Neural cell (in vitro differentiated cells): ENCODE measurements at regions not wholly inside any gene's neighbourhood (a gene's known extent, or its start where the extent isn't known, plus 50 kb on each side); places are given as distances from the start of the nearest gene placed in this dataset.
A peak's percentile ranks its signal among the peaks of the same experiment; 100 is the strongest.

Experiments
- H2AFZ ChIP-seq: fragments of 200-600, 300-800 bp; sonication (generic), shearing (Covaris generic); 2 replicates; pipeline ENCODE4 v1.6.0; 2014; ENCODE audit warnings: low read depth, mild to moderate bottlenecking, antibody characterized with exemption, low read length, moderate library complexity
- H3F3A ChIP-seq: fragments of 200-600 bp; shearing (Covaris generic); 2 replicates; pipeline ENCODE4 v1.6.1; 2016; ENCODE audit warnings: mild to moderate bottlenecking, moderate library complexity, mixed read lengths, antibody characterized with exemption, low read length; ENCODE audit not compliant: insufficient read depth, poor library complexity, severe bottlenecking
- H3K27ac ChIP-seq: fragments of 200-600, 300-800 bp; sonication (generic), shearing (Covaris generic); 2 replicates; pipeline ENCODE4 v1.5.1; 2014; ENCODE audit warnings: mild to moderate bottlenecking, low read length, moderate library complexity
- H3K27me3 ChIP-seq: fragments of 300-800, 200-600 bp; sonication (generic), shearing (Covaris generic); 2 replicates; pipeline ENCODE4 v1.6.0; 2014; ENCODE audit warnings: mild to moderate bottlenecking, low read depth, low read length, moderate library complexity; ENCODE audit not compliant: insufficient read depth
- H3K36me3 ChIP-seq: fragments of 300-800, 200-600 bp; sonication (generic), shearing (Covaris generic); 2 replicates; pipeline ENCODE4 v1.5.1; 2014; ENCODE audit warnings: mild to moderate bottlenecking, antibody characterized with exemption, low read length, moderate library complexity; ENCODE audit not compliant: insufficient read depth
- H3K4me2 ChIP-seq: fragments of 300-800, 200-600 bp; sonication (generic), shearing (Covaris generic); 2 replicates; pipeline ENCODE4 v1.6.0; 2014; ENCODE audit warnings: mild to moderate bottlenecking, low read length
- H3K4me3 ChIP-seq: fragments of 300-800, 200-600 bp; sonication (generic), shearing (Covaris generic); 2 replicates; pipeline ENCODE4 v1.5.1; 2014; ENCODE audit warnings: mild to moderate bottlenecking, low read length, moderate library complexity
- H3K79me2 ChIP-seq: fragments of 200-600 bp; shearing (Covaris generic); replicated peaks from 2 replicates; pipeline ENCODE4 v1.6.0; 2014; ENCODE audit warnings: mild to moderate bottlenecking, low read length, moderate library complexity; ENCODE audit not compliant: insufficient read depth
- H3K9ac ChIP-seq: fragments of 300-800, 200-600 bp; sonication (generic), shearing (Covaris generic); 2 replicates; pipeline ENCODE4 v1.6.1; 2016; ENCODE audit warnings: mild to moderate bottlenecking, low read length, mixed read lengths
- H3K9me2 ChIP-seq: fragments of 200-600 bp; shearing (Covaris generic); 2 replicates; pipeline ENCODE4 v1.6.1; 2016; ENCODE audit warnings: mild to moderate bottlenecking, low read length, mixed read lengths; ENCODE audit not compliant: insufficient read depth
- H3K9me3 ChIP-seq: fragments of 200-600, 300-800 bp; sonication (generic), shearing (Covaris generic); 2 replicates; pipeline ENCODE4 v1.6.1; 2016; ENCODE audit warnings: mild to moderate bottlenecking, mixed run types, low read length, moderate library complexity, mixed read lengths
- H4K20me1 ChIP-seq: fragments of 200-600 bp; shearing (Covaris generic); 2 replicates; pipeline ENCODE4 v1.6.1; 2016; ENCODE audit warnings: mild to moderate bottlenecking, mixed run types; ENCODE audit not compliant: insufficient read depth
- CTCF ChIP-seq: fragments of 450-650 bp; IDR thresholded peaks from 2 replicates; pipeline ENCODE4 v1.5.1; 2014; ENCODE audit warnings: antibody characterized with exemption, mild to moderate bottlenecking, moderate library complexity; ENCODE audit not compliant: poor library complexity, severe bottlenecking
- EP300 ChIP-seq: fragments of 450-650 bp; conservative IDR thresholded peaks from 2 replicates; pipeline ENCODE4 v1.6.1; 2014; ENCODE audit warnings: antibody characterized with exemption, mild to moderate bottlenecking, moderate library complexity; ENCODE audit not compliant: poor library complexity, severe bottlenecking
- EZH2 ChIP-seq: fragments of 200-600, 300-800 bp; shearing (Covaris generic), sonication (generic); IDR thresholded peaks from 2 replicates; pipeline ENCODE4 v1.6.1; 2014; ENCODE audit warnings: antibody characterized with exemption, low read length, borderline replicate concordance, mild to moderate bottlenecking; ENCODE audit not compliant: insufficient read depth, poor library complexity, severe bottlenecking
- MXI1 ChIP-seq: fragments of 450-650 bp; conservative IDR thresholded peaks from 2 replicates; pipeline ENCODE4 v1.6.1; 2014; ENCODE audit warnings: antibody characterized with exemption, mild to moderate bottlenecking; ENCODE audit not compliant: poor library complexity, severe bottlenecking
- POLR2AphosphoS5 ChIP-seq: IDR thresholded peaks from 2 replicates; pipeline ENCODE4 v1.6.1; 2012
- RAD21 ChIP-seq: fragments of 450-650 bp; conservative IDR thresholded peaks from 2 replicates; pipeline ENCODE4 v1.6.1; 2014; ENCODE audit warnings: antibody characterized with exemption, mild to moderate bottlenecking, moderate library complexity
- SMC3 ChIP-seq: fragments of 450-650 bp; conservative IDR thresholded peaks from 2 replicates; pipeline ENCODE4 v1.6.1; 2014; ENCODE audit warnings: antibody characterized with exemption, mild to moderate bottlenecking, moderate library complexity; ENCODE audit not compliant: poor library complexity

GRCh38 chr9:7508516-7508915, 291.1 kb downstream of the DMAC1 start:
- Histone ChIP-seq H3K9me2 (no peaks in the 10 kb centered on the region), H3K9me3 (no peaks in the 10 kb centered on the region), H3F3A (no peaks in the 10 kb centered on the region), H3K4me2 (no peak overlapping the region), H3K79me2 (no peaks in the 10 kb centered on the region), H4K20me1 (no peaks in the 10 kb centered on the region), H3K27ac (no peak overlapping the region), H3K27me3 (no peaks in the 10 kb centered on the region), H3K36me3 (no peaks in the 10 kb centered on the region), H3K9ac (no peak overlapping the region), H3K4me3 (no peak overlapping the region), H2AFZ (no peak overlapping the region)
- TF ChIP-seq POLR2AphosphoS5 (no peak), EZH2 (no peak), CTCF (no peak)

- Histone ChIP-seq H3K4me2 (no peak overlapping the region), H3K4me3 (no peak overlapping the region), H3K9me2 (no peaks in the 10 kb centered on the region), H3F3A (no peaks in the 10 kb centered on the region), H4K20me1 (no peaks in the 10 kb centered on the region), H2AFZ (no peak overlapping the region), H3K79me2 (no peaks in the 10 kb centered on the region), H3K27ac (no peak overlapping the region), H3K9ac (no peak overlapping the region), H3K36me3 (no peaks in the 10 kb centered on the region), H3K9me3 (no peaks in the 10 kb centered on the region), H3K27me3 (no peaks in the 10 kb centered on the region)
- TF ChIP-seq CTCF (no peak), SMC3 (no peak), EP300 (no peak), RAD21 (no peak), POLR2AphosphoS5 (no peak)
Measured at GRCh38 chr9:7507566-7508270, 291.9 kb downstream of the DMAC1 start.

GRCh38 chr9:7507026-7507425, 292.6 kb downstream of the DMAC1 start:
- Histone ChIP-seq H3K4me2 (no peak overlapping the region), H3K36me3 (no peaks in the 10 kb centered on the region), H3K9me2 (no peaks in the 10 kb centered on the region), H3K79me2 (no peaks in the 10 kb centered on the region), H3K9me3 (no peaks in the 10 kb centered on the region), H3K27ac (no peak overlapping the region), H3K9ac (no peak overlapping the region), H2AFZ (no peak overlapping the region), H3K4me3 (no peak overlapping the region), H3F3A (no peaks in the 10 kb centered on the region), H3K27me3 (no peaks in the 10 kb centered on the region), H4K20me1 (no peaks in the 10 kb centered on the region)
- TF ChIP-seq POLR2AphosphoS5 (peak; percentile 19), MXI1 (no peak), SMC3 (no peak)
